ENCODE measurements at regions not wholly inside any gene's neighbourhood (a gene's known extent, or its start where the extent isn't known, plus 50 kb on each side); places are given as distances from the start of the nearest gene placed in this dataset.

DNA sequence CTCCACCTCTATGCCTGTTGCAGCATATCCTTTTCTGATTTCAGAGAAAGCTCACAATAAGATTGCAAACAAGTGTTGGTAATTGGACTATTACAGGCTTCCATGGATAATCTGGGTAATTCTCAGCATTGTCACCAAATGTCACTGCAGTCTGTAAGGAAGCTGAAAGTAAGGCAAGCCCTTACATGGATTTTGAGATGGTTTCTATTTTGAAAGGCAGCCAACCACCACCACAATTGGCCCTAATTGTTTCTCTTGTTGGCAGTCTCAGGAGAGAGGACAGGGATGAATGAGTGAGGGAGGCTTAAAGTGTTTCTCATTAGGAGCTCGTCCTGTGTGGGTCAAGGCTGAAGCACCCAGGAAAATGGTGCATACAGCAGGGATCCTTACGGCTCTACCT is 879.9 kb downstream of the TUSC7 start:
- DNase-seq = no peak

DNA sequence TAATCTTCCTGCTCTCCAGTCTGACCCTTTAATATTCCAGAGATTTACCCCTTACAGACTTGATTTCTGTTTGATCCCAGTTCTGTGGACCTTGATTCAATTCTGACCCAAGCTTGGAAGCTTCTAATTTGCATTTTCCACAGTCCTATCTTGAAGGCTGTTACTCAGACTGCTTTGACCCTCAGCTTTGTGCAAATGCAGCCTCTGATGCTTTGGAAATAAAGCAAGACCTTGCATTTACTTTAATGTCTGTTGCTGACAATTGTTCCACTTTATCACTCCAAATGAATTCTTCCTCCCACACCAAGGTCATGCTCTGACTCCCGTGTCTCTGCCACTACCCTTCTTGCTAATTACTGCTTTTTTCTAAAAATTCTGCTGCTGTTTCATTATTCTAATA is 886.0 kb downstream of the TUSC7 start:
- no peak for DNase-seq

DNA sequence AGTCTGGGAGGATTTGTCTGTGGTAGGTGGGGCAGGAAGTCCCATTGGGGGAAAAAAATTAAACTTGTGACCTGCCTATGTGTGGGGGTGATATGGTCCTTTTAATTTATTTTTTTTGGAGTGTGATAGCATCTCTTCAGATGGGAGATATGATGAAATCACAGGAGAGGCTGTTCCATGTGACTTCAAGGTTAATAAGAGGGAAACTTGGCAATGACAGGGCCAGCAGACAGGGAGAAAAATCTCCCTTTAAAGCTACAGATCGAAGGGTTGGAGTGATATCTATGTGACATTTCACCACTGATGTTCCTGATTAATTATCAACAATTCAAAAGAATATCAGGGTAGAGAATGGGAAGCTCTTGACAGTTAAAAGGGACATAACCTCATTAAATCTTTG is 886.9 kb downstream of the TUSC7 start:
- DNase-seq = no peak

DNA sequence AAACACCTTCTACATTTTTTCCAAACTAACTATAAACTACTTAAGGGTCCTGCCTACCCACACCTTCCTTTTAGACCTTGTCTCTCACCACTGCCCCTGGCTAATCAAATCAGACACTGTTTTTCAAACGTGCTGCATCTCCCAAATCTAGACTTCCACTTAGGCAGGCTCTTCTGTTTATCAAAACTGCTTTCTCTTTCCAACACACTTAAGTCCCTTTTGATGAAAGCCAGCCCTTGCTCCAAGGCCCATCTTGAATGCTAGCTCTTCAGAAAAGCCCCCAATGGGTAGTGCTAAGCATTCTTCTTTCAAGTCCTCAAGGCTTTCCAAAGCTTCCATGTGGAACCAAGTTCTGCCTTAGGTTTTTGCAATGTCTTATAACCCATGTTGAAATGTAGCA is 888.3 kb downstream of the TUSC7 start:
- no peak for DNase-seq

GRCh38 chr3:117600112-117600511 is 890.5 kb downstream of the TUSC7 start:
- no peak for DNase-seq

- no peak for DNase-seq
Measured at GRCh38 chr3:117600666-117601065, 891.1 kb downstream of the TUSC7 start.

DNA sequence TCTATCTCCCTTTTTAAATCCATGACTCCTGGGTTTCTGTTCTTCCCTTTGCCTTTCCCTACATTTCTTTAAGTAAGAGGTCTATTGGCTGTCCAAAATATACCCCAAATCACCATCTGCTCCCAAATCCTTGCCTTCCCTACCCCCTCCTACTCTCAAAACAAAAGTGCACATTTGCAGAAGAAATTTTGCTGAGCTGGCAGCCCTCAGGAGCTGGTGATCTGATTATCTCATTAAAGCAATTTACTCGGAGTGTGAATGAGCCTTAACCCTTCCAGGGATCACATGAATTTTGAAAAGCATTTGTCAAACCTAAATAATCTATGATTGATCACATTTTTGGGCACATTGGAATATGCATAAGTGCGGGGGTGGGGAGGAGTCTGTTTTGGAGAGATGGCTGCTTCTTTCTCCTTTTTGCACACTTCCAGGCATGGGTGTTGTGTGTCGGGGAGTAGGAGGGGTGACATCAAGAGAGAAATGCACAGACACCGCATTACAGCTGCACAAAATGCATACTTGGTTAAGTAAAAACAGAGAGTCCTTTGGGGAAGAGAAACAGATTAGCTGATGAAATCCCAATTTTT is 892.6 kb downstream of the TUSC7 start:
- no peak for DNase-seq

DNA sequence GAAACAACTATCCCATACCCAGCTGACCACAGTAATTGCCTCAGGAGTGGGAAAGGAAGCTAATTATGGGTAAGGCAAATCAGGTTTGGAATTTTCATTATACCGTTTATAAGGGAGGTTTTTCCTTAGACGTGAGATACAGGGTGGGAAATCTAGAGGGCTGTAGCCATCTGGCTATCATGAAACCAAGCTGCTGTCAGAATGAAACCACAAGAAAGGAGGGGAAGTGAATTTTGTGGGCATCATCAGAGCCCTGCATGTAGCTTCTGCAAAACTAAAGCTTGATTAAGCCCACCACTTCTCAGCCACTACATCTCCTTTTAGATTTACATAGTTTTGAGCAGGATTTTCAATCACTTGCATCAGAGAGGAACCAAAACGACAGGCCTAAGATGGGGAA is 893.5 kb downstream of the TUSC7 start:
- no peak for DNase-seq

DNA sequence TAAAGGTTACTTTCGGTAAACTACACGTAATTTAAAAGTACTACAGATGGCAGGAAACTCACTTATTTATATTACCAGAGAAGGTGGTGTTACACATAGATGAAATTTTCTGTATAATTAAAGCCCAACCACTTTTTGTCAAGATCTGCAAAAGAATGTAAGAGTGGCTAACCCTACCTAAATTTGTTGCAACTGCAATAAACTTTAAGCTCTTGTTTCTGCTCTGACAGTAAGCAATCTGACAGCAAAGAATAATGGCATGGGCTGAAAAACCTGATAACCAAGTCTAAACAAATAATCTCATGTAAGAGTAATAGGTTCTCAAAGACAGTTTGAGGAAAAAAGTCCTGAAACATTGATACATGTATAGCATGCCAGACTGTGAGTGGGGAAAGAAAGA is 897.3 kb downstream of the TUSC7 start:
- no peak for DNase-seq

DNA sequence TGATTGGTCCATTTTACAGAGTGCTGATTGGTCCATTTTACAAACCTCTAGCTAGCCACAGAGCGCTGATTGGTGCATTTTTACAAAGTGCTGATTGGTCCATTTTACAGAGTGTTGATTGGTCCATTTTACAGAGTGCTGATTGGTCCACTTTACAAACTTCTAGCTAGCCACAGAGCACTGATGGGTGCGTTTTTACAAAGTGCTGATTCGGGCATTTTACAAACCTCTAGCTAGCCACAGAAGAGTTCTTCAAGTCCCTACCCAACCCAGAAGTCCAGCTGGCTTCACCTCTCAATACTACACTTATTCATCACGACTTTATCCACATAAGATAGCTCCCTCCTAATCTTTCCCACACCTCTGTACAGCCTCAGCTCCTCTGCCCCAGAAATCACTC is 899.8 kb downstream of the TUSC7 start:
- DNase-seq = no peak

- DNase-seq = no peak
Measured at GRCh38 chr3:117610156-117610555, 900.6 kb downstream of the TUSC7 start.

DNA sequence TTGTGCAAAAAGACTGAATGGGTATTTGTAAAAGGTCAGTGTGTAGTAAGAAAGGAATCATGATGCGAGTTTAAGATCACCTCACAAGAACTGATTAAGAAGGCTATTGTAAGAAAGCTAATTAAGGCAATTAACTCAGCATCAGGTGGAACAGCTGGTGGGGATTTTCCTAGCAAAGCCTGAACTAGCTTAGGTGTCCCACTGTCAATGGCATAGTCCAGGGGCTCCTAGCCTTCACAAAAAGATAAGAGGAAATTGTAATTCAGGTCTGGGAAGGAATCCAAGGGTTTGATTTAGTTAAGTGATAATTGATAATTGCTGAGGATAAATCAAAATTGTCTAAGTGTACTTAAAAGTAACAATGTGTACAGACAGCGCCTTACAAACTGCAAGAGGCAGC is 901.6 kb downstream of the TUSC7 start:
- DNase-seq = no peak

DNA sequence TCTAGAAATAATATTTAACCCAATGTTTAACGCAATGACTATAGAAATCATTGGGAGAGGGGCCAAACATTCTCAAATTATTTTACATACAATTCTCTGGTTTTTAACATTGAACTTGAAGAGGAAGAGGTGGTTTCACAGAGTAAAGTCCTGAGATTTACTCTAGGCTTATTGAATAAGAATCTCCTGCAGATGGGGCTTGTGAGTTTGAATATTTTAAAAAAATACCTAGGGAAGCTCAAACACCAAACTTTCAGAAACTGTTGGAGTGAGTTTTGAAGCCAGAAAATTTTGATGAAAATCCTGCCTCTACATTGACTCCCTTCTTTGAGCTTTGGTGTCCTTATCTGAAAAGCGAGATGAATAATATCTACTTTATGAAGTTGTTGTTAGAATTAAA is 906.6 kb downstream of the TUSC7 start:
- DNase-seq = no peak

DNA sequence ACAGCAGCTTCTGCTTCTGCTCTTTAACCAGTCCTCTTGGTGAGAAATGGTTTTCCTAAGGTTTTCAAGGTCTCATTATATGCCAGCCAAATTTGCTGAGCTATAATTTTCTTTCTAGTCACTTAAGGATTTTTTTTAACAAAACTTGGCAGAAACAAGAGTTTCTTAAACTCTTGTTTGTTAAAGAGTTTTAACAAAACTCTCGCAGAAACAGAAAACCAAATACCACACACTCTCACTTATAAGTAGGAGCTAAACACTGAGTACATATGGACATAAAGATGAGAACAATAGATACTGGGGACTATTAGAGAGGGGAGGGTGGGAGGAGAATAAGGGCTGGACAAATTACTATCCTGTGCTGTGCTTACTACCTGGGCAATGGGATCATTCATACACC is 908.3 kb downstream of the TUSC7 start:
- no peak for DNase-seq

DNA sequence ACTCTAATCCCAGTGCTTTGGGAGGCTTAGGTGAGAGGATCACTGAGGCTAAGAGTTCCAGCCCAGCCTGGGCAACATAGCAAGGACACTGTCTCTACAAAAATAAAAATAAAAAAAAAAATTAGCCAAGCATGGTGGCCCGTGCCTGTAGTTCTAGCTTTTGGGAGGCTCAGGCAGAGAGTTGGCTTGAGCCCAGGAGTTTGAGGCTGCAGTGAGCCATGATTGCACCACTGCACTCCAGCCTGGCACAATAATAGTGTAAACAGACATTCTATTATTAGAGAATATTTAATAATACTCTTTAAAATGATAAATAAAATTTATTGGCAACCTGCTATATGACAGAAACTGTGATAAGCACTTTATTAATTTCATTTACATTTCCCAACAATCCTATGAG is 908.9 kb downstream of the TUSC7 start:
- no peak for DNase-seq

DNA sequence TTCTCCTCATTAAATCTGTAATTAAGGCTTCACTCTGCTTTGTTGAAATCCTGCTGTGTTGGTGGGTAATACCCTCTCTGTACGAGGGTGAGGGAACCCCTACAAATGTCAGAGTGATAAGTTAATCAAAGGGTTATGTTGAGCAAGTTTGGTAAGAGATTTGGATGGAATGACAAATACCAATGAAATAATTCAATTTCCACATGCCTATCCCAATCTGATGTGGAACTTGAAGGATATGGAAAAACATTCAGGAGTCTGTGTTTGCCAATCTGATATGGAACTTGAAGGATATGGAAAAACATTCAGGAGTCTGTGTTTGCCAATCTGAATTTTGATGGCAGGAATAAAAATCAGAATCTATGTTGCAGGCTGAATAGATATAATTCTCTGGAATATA is 910.2 kb downstream of the TUSC7 start:
- no peak for DNase-seq

DNA sequence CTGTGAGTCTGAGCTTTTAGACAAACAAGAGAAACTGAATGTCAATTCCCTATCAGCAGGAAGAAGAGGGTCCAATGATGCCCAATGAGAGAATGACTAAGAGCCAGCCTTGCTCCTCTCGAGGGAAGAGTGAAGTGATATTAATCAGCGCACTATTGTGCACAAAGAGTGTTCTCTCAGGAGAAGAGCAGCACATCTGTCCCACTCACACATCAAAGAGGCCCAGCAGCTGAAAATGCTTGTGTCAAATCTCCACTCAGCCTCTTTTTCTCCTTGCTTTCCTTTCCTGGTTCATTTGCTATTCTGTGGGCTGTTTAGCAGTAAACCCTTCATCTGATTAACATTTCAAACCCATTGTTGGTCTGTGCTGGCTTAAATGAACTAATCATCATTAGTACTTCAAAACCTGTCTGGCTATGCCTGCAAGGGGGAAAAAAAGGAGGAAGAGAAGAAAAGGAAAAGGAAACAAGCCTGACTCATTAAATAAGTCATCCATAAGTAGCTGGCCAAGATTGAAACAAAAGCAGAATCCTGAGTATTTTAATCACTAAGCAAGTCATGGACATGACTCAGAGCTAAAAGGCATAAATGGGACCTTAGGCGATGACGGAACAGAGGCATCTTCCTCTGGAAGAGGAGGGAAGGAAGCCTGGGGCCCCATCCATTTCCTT is 912.7 kb downstream of the TUSC7 start:
- DNase-seq = no peak

- no peak for DNase-seq
Measured at GRCh38 chr3:117624424-117624823, 914.8 kb downstream of the TUSC7 start.

- no peak for DNase-seq
Measured at GRCh38 chr3:117625174-117625573, 915.6 kb downstream of the TUSC7 start.

DNA sequence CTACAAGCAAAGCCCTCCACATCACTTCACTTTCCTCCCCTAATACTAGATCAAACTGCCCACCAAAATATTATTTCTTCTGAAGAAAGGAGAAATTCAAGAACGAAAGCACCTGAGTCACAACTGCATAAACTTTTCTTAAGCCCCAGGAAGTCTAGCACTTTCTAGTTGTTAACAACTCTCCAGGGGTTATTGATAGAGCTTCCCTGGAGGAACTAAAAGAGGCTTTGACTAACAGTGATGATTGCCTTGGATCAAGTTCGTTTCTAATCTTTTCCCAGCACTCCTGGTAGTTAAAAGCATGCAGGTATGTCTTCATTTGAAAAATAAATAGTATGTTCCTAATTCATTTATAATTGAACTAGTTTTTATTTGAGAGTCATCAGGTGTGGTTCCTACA is 917.0 kb downstream of the TUSC7 start:
- no peak for DNase-seq

DNA sequence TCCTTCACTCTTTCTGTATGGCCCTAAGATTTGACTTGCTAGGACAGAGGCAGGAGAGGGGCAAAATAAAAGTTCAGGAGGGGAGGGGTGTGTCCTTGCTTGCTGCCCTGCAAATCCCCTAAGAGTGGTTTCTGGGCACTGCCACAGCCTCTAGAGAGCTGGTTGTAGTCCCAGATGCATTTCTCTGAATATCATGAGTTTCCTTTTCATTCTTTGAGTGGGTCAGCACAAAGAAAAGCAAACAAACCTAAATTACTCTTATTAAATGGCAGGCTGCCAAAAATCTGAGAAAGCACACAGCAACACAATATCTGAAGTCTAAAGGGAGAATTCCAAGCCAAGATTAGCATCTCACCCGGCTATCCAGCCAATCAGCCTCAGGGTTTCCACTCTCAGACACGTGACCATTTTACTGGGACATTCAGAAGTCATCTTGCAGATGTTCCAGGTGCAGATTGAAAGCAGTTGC is 919.3 kb downstream of the TUSC7 start:
- DNase-seq = no peak

DNA sequence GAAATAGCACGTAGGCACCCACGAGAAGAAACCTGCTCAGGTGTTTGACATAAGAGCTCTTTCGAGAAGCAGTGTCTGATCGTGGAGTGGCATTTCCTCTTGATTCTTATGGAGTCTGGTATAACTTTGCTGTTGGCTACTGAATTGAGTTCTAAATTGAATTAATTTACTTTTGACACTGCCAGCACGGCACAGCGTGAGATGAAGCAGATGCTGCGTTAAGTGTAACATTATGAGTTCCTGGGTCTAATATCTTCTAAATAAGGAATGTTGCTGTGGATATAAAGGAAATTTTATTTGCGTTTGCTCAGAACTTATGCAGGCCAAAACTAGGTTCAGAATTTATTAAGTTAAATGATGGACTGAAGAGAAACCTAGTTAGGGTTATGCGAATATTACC is 919.9 kb downstream of the TUSC7 start:
- no peak for DNase-seq

DNA sequence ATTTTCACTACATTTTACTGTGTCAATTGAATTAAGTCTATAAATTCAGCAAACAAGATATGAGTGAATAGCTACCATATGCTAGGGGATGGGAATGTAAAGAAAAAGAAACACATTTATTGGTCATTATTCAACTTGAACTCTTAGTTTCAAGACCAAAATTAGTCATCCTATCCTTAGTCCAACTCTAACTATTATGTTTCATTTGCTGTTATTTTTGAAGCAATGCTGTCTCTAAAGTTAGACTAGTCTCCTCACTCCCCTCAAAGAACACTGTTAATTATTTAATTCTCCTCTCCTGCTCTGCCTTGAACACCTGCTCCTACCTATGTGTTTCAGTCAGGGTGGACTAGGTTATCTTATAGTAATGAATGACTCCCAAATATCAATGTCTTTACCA is 920.9 kb downstream of the TUSC7 start:
- no peak for DNase-seq

DNA sequence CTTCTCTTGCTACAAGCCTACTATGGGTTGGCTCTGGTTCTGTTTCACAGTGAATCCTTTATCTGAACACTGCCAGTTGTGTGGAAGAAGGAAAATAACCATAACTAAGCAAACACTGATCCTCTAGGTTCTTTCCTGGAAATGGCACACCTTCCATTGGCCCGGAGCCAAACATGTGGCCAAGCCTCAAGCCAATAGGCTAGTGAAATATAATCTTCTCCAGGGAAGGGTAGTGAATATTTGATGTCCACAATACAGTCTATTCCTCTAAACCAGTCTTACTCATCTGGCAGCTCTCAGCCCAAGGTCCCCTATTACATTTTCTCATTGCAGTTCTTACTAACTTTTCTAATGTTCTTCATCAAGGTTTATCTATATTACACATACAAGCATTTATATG is 921.3 kb downstream of the TUSC7 start:
- no peak for DNase-seq

- no peak for DNase-seq
Measured at GRCh38 chr3:117631781-117632180, 922.2 kb downstream of the TUSC7 start.

Measured in NK-92 treated with Interleukin-12 subunit alpha and Interleukin-12 subunit beta, amount 100 ng/mL, for 24 hours (cell line).